ENCODE measurements at regions not wholly inside any gene's neighbourhood (a gene's known extent, or its start where the extent isn't known, plus 50 kb on each side); places are given as distances from the start of the nearest gene placed in this dataset.

DNA sequence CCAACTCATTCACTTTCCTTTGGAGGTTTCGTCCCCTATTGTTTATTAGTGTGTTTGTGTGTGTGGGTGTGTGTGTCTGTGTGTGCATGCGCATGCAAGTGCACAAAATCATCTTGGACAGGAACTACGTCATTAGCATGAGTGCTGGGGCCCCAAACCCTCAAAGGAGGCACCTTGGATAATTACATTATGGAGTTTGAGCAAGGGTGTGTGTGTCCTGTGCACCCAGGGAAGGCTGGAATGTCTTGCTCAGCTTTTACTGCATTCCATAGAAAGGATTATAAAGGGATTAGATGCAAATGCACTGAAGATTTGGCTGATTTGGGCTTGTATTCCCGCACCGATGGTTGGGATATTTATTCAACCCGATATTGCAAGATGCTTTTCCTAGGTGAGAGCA lies 203.4 kb upstream of the NAV2 start:
- TF ChIP-seq, protein P1, sequence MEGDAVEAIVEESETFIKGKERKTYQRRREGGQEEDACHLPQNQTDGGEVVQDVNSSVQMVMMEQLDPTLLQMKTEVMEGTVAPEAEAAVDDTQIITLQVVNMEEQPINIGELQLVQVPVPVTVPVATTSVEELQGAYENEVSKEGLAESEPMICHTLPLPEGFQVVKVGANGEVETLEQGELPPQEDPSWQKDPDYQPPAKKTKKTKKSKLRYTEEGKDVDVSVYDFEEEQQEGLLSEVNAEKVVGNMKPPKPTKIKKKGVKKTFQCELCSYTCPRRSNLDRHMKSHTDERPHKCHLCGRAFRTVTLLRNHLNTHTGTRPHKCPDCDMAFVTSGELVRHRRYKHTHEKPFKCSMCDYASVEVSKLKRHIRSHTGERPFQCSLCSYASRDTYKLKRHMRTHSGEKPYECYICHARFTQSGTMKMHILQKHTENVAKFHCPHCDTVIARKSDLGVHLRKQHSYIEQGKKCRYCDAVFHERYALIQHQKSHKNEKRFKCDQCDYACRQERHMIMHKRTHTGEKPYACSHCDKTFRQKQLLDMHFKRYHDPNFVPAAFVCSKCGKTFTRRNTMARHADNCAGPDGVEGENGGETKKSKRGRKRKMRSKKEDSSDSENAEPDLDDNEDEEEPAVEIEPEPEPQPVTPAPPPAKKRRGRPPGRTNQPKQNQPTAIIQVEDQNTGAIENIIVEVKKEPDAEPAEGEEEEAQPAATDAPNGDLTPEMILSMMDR (IDR thresholded peaks at IDR 0.05; ENCODE audit: low read depth, low read length) = no peak
- TF ChIP-seq, protein P2, sequence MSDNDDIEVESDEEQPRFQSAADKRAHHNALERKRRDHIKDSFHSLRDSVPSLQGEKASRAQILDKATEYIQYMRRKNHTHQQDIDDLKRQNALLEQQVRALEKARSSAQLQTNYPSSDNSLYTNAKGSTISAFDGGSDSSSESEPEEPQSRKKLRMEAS (IDR thresholded peaks at IDR 0.05; ENCODE audit: low read depth, low read length) = no peak
- no peak for TF ChIP-seq POLR2A (IDR thresholded peaks at IDR 0.05; ENCODE audit: extremely low read depth, insufficient read length)

DNA sequence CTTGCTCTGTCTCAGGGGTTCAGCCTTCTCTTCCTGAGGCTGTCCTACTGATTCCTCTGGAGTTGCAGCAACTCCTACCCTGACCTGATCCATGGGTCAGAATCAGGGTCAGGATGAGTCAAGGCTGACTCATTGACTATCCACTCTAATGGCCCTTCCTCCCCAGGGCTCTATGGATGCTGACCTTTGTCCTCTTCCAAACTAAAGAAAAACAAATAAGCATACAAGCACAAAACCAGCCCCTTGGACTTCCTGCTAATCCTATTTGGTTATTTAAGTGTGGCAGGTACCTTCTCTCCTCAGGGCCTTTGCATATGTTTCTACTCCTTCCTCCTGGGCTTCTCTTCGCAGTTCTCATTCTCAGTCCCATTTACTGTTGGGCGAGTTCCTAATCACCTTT lies 204.5 kb upstream of the NAV2 start:
- H3K4me3 ChIP-seq (ENCODE audit: low read depth, low read length) = no peak overlapping the region
- TF ChIP-seq, protein P1 (IDR thresholded peaks at IDR 0.05; ENCODE audit: low read depth, low read length) = no peak
- TF ChIP-seq, protein P2 (IDR thresholded peaks at IDR 0.05; ENCODE audit: low read depth, low read length) = no peak
- TF ChIP-seq POLR2A (IDR thresholded peaks at IDR 0.05; ENCODE audit: extremely low read depth, insufficient read length) (no peak), MYC (IDR thresholded peaks at IDR 0.05; ENCODE audit: low read depth, low read length) (no peak)
- no peak for DNase-seq (ENCODE audit: low read depth)

More for the DNA sequence above, 203.4 kb upstream of the NAV2 start:
- H3K4me3 ChIP-seq (ENCODE audit: low read depth, low read length) = no peak overlapping the region
- no peak for DNase-seq (ENCODE audit: low read depth)

DNA sequence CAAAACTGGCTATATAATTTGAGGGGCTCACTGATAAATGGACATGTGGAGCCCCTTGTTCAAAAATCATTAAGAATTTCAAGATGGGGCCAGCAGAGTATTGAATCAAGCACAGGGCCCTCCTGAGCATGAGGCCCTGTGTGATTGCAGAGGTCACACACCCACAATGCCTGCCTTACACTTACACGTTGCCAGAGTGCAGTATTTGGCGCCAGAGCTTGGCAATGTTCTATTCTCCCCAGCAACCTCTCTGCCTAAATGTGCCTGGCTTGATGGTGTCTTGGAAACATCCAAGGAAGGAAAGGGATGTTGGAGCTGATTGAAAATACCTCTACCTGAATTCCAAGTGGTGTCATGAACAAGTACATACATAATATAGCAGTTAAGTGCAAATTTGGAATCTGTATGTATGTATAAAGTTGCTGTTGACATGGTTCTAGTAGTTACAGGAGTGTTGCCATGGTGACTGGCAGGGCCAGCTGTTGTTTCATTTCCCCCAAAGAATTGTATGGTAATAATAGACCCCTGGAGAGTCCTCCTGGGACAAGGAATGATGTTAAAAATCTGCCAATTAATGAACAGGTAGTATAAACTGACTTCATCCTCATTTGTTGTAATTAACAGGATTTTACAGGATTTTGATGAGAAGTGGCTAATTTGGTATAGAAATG lies 205.7 kb upstream of the NAV2 start:
- H3K4me3 ChIP-seq (ENCODE audit: low read depth, low read length) = no peak overlapping the region
- TF ChIP-seq POLR2A (IDR thresholded peaks at IDR 0.05; ENCODE audit: extremely low read depth, insufficient read length) = no peak
- TF ChIP-seq, protein P1 (IDR thresholded peaks at IDR 0.05; ENCODE audit: low read depth, low read length) = no peak
- TF ChIP-seq MYC (IDR thresholded peaks at IDR 0.05; ENCODE audit: low read depth, low read length) = no peak
- TF ChIP-seq, protein P2 (IDR thresholded peaks at IDR 0.05; ENCODE audit: low read depth, low read length) = no peak
- DNase-seq (ENCODE audit: low read depth) = no peak

DNA sequence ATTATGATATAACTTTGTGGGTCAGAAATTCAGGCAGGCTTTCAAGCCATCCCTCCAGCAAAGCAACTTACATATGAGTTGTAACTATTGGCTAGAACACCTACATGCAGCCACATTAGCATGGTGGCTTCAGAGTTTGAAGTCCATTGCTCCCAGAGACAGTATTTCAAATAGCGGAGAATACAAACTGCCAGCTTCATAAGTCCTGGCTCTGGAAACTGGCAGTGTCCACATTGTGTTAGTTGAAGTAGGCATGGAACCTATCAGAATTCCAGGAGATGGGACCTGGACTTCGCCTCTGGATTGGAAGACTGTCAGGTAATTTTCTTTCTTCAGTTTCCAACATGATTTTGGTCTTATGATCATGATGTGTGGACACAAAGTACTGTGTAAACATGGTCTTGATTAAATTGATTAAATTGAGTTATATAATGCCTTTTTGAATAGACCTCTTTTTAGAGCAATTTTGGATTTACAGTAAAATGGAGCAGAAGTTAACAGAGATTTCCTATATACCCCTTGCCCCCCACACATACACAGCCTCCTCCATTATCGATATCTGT lies 209.9 kb upstream of the NAV2 start:
- no peak for DNase-seq (ENCODE audit: low read depth)
- H3K4me3 ChIP-seq (ENCODE audit: low read depth, low read length) = no peak overlapping the region
- TF ChIP-seq POLR2A (IDR thresholded peaks at IDR 0.05; ENCODE audit: extremely low read depth, insufficient read length) (no peak), MYC (IDR thresholded peaks at IDR 0.05; ENCODE audit: low read depth, low read length) (no peak)
- TF ChIP-seq, protein P1 (IDR thresholded peaks at IDR 0.05; ENCODE audit: low read depth, low read length) = no peak
- TF ChIP-seq, protein P2 (IDR thresholded peaks at IDR 0.05; ENCODE audit: low read depth, low read length) = no peak

DNA sequence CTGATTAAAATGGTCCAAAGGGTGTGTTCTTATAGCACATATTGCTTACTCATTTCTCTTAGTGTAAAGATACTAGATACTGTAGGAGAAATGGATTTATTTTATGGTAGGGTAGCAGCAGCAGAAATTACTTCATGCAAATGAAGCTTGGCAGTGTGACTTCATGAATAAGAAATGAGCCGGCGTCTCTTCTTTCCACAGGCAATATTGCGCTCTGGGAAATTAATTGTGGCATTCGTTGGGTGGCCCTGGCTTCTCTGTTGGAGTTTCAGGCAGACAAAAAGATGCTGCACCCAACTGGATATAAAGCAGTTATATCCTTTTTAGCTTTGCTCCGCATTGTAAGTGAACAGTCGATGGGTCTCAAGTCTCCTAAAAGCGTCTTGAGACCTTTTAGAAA lies 211.0 kb upstream of the NAV2 start:
- DNase-seq (ENCODE audit: low read depth) = no peak
- H3K4me3 ChIP-seq (ENCODE audit: low read depth, low read length) = no peak overlapping the region
- no peak for TF ChIP-seq MYC (IDR thresholded peaks at IDR 0.05; ENCODE audit: low read depth, low read length)
- TF ChIP-seq, protein P1 (IDR thresholded peaks at IDR 0.05; ENCODE audit: low read depth, low read length) = no peak

All from NB4 (cell line).